Stomach (tissue), 4 donors: ENCODE measurements at regions not wholly inside any gene's neighbourhood (a gene's known extent, or its start where the extent isn't known, plus 50 kb on each side); places are given as distances from the start of the nearest gene placed in this dataset.

ENCODE experiments used
- EP300 ChIP-seq: sonication (generic); formaldehyde crosslinking; IDR thresholded peaks from one replicate; pipeline ENCODE4 v1.6.1; 2017; ENCODE audit warnings: antibody characterized with exemption
- POLR2A ChIP-seq, 4 donors: fragments of 450-650 bp; IDR thresholded peaks; one replicate each; pipeline ENCODE4 v1.6.1; 2016; ENCODE audit warnings: antibody characterized with exemption in 4 of 4, control low read depth in 2 of 4, mild to moderate bottlenecking in 1 of 4, moderate library complexity in 1 of 4
- POLR2AphosphoS5 ChIP-seq, 3 donors: sonication (generic); formaldehyde crosslinking; IDR thresholded peaks; one replicate each; pipeline ENCODE4 v1.6.1; 2016; ENCODE audit warnings: antibody characterized with exemption in 3 of 3
- TF ChIP-seq, protein P1 (sequence below), 7 experiments: fragments of 450-650 bp in 4 of 7; fragments of 200-600 bp in 3 of 7; sonication (generic) in 3 of 7; IDR thresholded peaks; one replicate each; pipeline ENCODE4 v1.5.1; 2016 to 2019; ENCODE audit warnings: antibody characterized with exemption in 7 of 7, control low read depth in 2 of 7, mild to moderate bottlenecking in 1 of 7

DNA sequence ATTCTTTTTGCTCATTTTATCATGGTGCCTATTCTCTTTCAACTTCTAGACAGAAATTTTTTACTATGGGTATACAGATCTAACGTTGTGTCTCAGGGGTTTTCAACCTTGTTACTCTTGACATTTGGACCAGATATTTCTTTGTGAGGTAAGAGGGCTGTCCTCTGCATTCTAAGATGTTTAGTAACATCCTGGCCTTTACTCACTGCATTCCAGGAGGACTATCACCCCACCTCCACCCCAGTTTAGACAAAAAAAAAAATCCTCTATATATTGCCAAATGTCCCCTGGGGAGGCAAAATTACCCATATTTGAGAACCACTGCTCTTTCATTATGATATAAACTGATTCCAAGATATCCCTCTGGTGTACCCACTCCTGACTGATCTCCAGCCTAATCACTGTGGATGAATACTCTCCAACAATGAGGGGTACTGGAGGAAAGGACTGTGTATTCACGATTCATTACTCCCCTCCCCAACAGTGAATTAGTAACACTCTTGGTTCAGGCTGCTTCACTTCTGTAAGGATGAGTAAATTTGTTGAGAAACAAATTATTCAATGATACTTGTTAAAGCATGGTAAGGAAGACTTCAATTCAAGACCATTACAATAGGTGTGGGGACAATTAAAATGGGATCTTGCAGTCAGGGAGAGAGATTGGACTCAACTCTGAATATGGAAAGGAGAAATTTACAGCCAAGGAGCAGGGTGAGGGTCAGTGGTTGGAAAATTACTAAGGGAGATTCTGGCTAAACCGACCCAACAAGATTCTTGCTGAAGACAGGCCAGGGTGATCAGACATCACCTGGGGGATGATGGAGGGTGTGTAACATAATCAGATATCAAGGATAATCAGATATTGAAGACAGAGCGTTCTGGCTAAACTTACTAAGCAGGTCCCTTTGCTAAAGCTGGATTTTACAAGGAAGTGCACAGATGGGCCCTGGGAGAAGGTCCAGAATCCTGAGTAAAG lies 123.8 kb upstream of the DAZL start:
- TF ChIP-seq, protein P1, sequence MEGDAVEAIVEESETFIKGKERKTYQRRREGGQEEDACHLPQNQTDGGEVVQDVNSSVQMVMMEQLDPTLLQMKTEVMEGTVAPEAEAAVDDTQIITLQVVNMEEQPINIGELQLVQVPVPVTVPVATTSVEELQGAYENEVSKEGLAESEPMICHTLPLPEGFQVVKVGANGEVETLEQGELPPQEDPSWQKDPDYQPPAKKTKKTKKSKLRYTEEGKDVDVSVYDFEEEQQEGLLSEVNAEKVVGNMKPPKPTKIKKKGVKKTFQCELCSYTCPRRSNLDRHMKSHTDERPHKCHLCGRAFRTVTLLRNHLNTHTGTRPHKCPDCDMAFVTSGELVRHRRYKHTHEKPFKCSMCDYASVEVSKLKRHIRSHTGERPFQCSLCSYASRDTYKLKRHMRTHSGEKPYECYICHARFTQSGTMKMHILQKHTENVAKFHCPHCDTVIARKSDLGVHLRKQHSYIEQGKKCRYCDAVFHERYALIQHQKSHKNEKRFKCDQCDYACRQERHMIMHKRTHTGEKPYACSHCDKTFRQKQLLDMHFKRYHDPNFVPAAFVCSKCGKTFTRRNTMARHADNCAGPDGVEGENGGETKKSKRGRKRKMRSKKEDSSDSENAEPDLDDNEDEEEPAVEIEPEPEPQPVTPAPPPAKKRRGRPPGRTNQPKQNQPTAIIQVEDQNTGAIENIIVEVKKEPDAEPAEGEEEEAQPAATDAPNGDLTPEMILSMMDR (IDR thresholded peaks at IDR 0.05): no peak
- TF ChIP-seq POLR2AphosphoS5 (IDR thresholded peaks at IDR 0.05) (no peak), POLR2A (IDR thresholded peaks at IDR 0.05) (no peak), EP300 (no peak)
